ENCODE measurements at regions not wholly inside any gene's neighbourhood (a gene's known extent, or its start where the extent isn't known, plus 50 kb on each side); places are given as distances from the start of the nearest gene placed in this dataset.

DNA sequence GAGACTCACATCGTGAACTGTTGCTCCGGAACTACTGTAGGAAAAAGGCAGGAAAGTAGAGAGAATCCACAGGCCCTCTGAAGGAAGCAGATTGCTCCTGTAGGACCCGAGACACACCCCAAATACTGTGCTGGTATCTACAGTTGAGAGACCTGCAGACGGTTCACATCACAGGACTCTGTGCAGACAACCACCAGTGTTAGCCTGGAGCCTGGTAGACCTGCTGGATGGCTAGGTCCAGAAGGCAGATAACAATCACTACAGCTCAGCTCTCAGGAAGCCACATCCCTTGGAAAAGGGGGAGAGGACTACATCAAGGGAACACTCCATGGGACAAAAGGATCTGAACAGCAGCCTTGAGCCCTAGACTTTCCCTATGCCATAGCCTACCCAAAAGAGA lies 311.8 kb upstream of the PRKCQ start:
- no peaks in the 10 kb centered on the region for H3K4me1 Mint-ChIP-seq (ENCODE audit: low read depth)
- no peak overlapping the region for H3K27ac Mint-ChIP-seq
- no peaks in the 10 kb centered on the region for H3K9me3 Mint-ChIP-seq
- no peak for DNase-seq (ENCODE audit: low spot score)
- H3K36me3 Mint-ChIP-seq (ENCODE audit: low read depth), result no peaks in the 10 kb centered on the region
- intact Hi-C loops (cut with micrococcal nuclease), result no loop called here
- peaks cover 11% of the 10 kb centered on the region for H3K27me3 Mint-ChIP-seq (ENCODE audit: insufficient read depth)
- no peak overlapping the region for H3K4me3 Mint-ChIP-seq

- intact Hi-C loops (cut with micrococcal nuclease), result no loop called here
- Mint-ChIP-seq H3K4me3 (no peak overlapping the region), H3K27me3 (ENCODE audit: insufficient read depth) (peaks cover 8% of the 10 kb centered on the region), H3K27ac (no peak overlapping the region), H3K9me3 (no peaks in the 10 kb centered on the region), H3K4me1 (ENCODE audit: low read depth) (peaks cover 9% of the 10 kb centered on the region), H3K36me3 (ENCODE audit: low read depth) (no peaks in the 10 kb centered on the region)
- no peak for DNase-seq (ENCODE audit: low spot score)
These were observed 309.6 kb upstream of the PRKCQ start for GRCh38 chr10:6889718-6890117.

GRCh38 chr10:6888434-6888833 lies 308.4 kb upstream of the PRKCQ start:
- intact Hi-C loops (cut with micrococcal nuclease), result no loop called here
- Mint-ChIP-seq H3K27ac (no peak overlapping the region), H3K4me3 (no peak overlapping the region), H3K9me3 (no peaks in the 10 kb centered on the region), H3K27me3 (ENCODE audit: insufficient read depth) (peaks cover 8% of the 10 kb centered on the region), H3K36me3 (ENCODE audit: low read depth) (no peaks in the 10 kb centered on the region), H3K4me1 (ENCODE audit: low read depth) (peaks cover 15% of the 10 kb centered on the region)
- no peak for DNase-seq (ENCODE audit: low spot score)

DNA sequence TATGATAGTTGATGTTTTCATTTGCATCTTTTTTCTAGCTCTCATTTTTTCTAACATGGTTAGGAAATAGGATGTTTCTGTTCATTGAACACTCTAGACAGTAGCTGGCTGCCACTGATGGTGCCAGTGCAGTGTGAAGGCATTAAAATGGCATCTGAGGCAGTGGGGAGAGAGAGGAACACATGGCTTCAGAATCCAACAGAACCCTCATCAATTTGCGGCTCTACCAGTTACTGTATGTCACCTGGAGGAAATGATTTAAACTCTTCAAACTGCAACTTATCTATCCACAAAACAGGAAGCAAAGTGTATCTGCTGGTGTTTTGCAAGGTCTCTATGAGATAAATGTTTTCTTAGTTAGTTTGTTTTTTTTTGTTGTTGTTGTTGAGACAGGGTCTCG lies 305.2 kb upstream of the PRKCQ start:
- H3K36me3 Mint-ChIP-seq (ENCODE audit: low read depth), result no peaks in the 10 kb centered on the region
- intact Hi-C loops (cut with micrococcal nuclease), result no loop called here
- no peak overlapping the region for H3K4me3 Mint-ChIP-seq
- no peak overlapping the region for H3K27ac Mint-ChIP-seq
- DNase-seq (ENCODE audit: low spot score), result no peak
- H3K9me3 Mint-ChIP-seq, result no peaks in the 10 kb centered on the region
- peaks cover 15% of the 10 kb centered on the region for H3K4me1 Mint-ChIP-seq (ENCODE audit: low read depth)
- H3K27me3 Mint-ChIP-seq (ENCODE audit: insufficient read depth), result peaks cover 7% of the 10 kb centered on the region

- H3K36me3 Mint-ChIP-seq (ENCODE audit: low read depth), result no peaks in the 10 kb centered on the region
- H3K4me3 Mint-ChIP-seq, result no peak overlapping the region
- H3K27me3 Mint-ChIP-seq (ENCODE audit: insufficient read depth), result peaks cover 15% of the 10 kb centered on the region
- peaks cover 15% of the 10 kb centered on the region for H3K4me1 Mint-ChIP-seq (ENCODE audit: low read depth)
- no peaks in the 10 kb centered on the region for H3K9me3 Mint-ChIP-seq
- no peak overlapping the region for H3K27ac Mint-ChIP-seq
- intact Hi-C loops (cut with micrococcal nuclease), result no loop called here
- DNase-seq (ENCODE audit: low spot score), result no peak
These were observed 301.9 kb upstream of the PRKCQ start for GRCh38 chr10:6881987-6882386.

GRCh38 chr10:6877722-6878392 lies 297.8 kb upstream of the PRKCQ start:
- no peaks in the 10 kb centered on the region for H3K36me3 Mint-ChIP-seq (ENCODE audit: low read depth)
- DNase-seq (ENCODE audit: low spot score), result no peak
- intact Hi-C loops (cut with micrococcal nuclease), result no loop called here
- H3K27me3 Mint-ChIP-seq (ENCODE audit: insufficient read depth), result peaks cover 26% of the 10 kb centered on the region
- H3K27ac Mint-ChIP-seq, result no peak overlapping the region
- no peaks in the 10 kb centered on the region for H3K4me1 Mint-ChIP-seq (ENCODE audit: low read depth)
- H3K4me3 Mint-ChIP-seq, result no peak overlapping the region
- H3K9me3 Mint-ChIP-seq, result no peaks in the 10 kb centered on the region

DNA sequence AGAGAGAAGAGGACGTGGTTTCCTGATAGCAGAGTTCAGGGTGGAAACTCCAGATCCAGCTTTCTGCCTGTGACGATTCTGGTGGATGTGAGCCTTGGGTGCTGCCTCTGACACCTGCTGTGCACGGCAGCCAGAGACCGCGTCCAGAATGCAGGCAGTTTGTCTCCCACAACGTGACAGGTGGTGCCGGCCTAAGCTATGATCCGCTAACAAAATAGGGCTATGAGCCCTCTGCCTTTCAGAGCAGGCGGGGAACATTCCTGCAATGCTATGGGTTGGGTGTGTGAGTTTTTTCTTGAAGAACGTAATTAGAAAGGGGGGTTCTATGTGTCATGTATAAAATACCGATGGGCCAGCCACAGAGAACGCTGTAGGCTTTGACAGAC lies 297.3 kb upstream of the PRKCQ start:
- Mint-ChIP-seq H3K4me1 (ENCODE audit: low read depth) (no peaks in the 10 kb centered on the region), H3K27me3 (ENCODE audit: insufficient read depth) (peaks cover 23% of the 10 kb centered on the region), H3K27ac (no peak overlapping the region), H3K4me3 (no peak overlapping the region), H3K36me3 (ENCODE audit: low read depth) (no peaks in the 10 kb centered on the region), H3K9me3 (no peaks in the 10 kb centered on the region)
- DNase-seq (ENCODE audit: low spot score), result no peak
- intact Hi-C loops (cut with micrococcal nuclease), result no loop called here

GRCh38 chr10:6875269-6875865 lies 295.3 kb upstream of the PRKCQ start:
- DNase-seq (ENCODE audit: low spot score), result no peak
- Mint-ChIP-seq H3K4me1 (ENCODE audit: low read depth) (no peaks in the 10 kb centered on the region), H3K36me3 (ENCODE audit: low read depth) (no peaks in the 10 kb centered on the region), H3K27me3 (ENCODE audit: insufficient read depth) (peaks cover 21% of the 10 kb centered on the region), H3K27ac (no peak overlapping the region), H3K4me3 (no peak overlapping the region), H3K9me3 (no peaks in the 10 kb centered on the region)
- intact Hi-C loops (cut with micrococcal nuclease), result no loop called here

DNA sequence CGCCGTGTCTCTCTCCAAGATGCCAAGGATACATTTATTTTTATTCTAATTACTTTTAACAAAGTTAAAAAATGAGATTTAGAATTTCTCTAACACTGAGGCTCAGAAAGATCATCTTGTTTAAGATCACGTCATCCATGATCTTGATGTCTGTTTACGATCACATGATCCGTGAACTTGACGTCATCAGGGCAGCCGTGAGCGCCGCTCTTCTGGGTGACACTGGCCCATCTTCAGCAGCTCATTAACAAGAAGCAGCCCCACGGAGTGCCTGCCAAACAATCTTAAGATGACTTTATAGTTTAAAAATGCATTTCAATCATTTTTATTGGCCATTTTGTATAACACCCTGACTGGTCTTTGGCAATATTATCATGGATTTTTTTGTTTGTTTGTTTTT lies 291.1 kb upstream of the PRKCQ start:
- H3K4me3 Mint-ChIP-seq, result no peak overlapping the region
- DNase-seq (ENCODE audit: low spot score), result no peak
- H3K36me3 Mint-ChIP-seq (ENCODE audit: low read depth), result no peaks in the 10 kb centered on the region
- H3K27ac Mint-ChIP-seq, result no peak overlapping the region
- H3K27me3 Mint-ChIP-seq (ENCODE audit: insufficient read depth), result peaks cover 20% of the 10 kb centered on the region
- intact Hi-C loops (cut with micrococcal nuclease), result no loop called here
- no peaks in the 10 kb centered on the region for H3K9me3 Mint-ChIP-seq
- no peaks in the 10 kb centered on the region for H3K4me1 Mint-ChIP-seq (ENCODE audit: low read depth)

DNA sequence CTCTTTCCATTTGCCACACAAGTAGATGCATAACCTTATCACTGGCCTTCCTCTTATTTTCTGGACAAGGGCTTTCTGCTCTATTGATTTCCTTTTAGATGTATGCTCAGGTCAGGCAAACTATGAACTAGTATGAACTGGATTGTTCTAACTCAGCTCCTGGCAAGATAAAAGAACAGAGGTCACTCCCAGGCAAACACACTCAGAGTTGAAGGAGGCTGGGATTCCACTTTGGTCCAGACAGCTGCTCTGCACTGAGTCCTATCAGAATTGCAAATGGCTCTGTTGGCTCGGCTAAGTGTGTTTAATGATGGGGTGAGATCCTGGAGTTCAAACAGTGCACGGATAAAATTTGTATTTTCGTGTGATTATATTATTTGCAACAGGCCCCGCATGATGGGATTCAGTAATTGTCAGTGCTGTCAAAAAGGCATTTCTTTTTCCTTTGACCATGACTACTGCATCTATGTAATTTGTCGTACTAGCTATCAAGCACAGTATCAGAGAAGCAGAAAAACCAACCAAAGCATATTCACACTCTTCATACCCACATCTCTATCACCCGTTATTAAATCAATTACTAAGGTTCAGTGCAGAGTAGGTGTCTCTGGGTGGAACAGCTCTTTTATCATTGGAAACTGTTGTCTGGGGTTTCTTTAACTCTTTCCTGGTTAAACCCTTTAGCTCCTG lies 288.1 kb upstream of the PRKCQ start:
- intact Hi-C loops (cut with micrococcal nuclease), result no loop called here
- no peaks in the 10 kb centered on the region for H3K36me3 Mint-ChIP-seq (ENCODE audit: low read depth)
- H3K9me3 Mint-ChIP-seq, result no peaks in the 10 kb centered on the region
- DNase-seq (ENCODE audit: low spot score), result no peak
- H3K4me1 Mint-ChIP-seq (ENCODE audit: low read depth), result no peaks in the 10 kb centered on the region
- H3K4me3 Mint-ChIP-seq, result no peak overlapping the region
- peaks cover 13% of the 10 kb centered on the region for H3K27me3 Mint-ChIP-seq (ENCODE audit: insufficient read depth)
- H3K27ac Mint-ChIP-seq, result no peak overlapping the region

GRCh38 chr10:6866757-6867156 lies 286.7 kb upstream of the PRKCQ start:
- H3K36me3 Mint-ChIP-seq (ENCODE audit: low read depth), result no peaks in the 10 kb centered on the region
- H3K4me1 Mint-ChIP-seq (ENCODE audit: low read depth), result no peaks in the 10 kb centered on the region
- H3K27me3 Mint-ChIP-seq (ENCODE audit: insufficient read depth), result peaks cover 13% of the 10 kb centered on the region
- H3K9me3 Mint-ChIP-seq, result peaks cover 5% of the 10 kb centered on the region
- H3K27ac Mint-ChIP-seq, result no peak overlapping the region
- H3K4me3 Mint-ChIP-seq, result no peak overlapping the region
- intact Hi-C loops (cut with micrococcal nuclease), result no loop called here
- DNase-seq (ENCODE audit: low spot score), result no peak

- peaks cover 10% of the 10 kb centered on the region for H3K27me3 Mint-ChIP-seq (ENCODE audit: insufficient read depth)
- peaks cover 5% of the 10 kb centered on the region for H3K9me3 Mint-ChIP-seq
- H3K4me1 Mint-ChIP-seq (ENCODE audit: low read depth), result no peaks in the 10 kb centered on the region
- intact Hi-C loops (cut with micrococcal nuclease), result no loop called here
- H3K36me3 Mint-ChIP-seq (ENCODE audit: low read depth), result no peaks in the 10 kb centered on the region
- H3K4me3 Mint-ChIP-seq, result no peak overlapping the region
- no peak overlapping the region for H3K27ac Mint-ChIP-seq
- no peak for DNase-seq (ENCODE audit: low spot score)
These were observed 284.1 kb upstream of the PRKCQ start for GRCh38 chr10:6864142-6864541.

- Mint-ChIP-seq H3K36me3 (ENCODE audit: low read depth) (no peaks in the 10 kb centered on the region), H3K4me3 (no peak overlapping the region), H3K27me3 (ENCODE audit: insufficient read depth) (peaks cover 15% of the 10 kb centered on the region), H3K4me1 (ENCODE audit: low read depth) (no peaks in the 10 kb centered on the region), H3K9me3 (peaks cover 5% of the 10 kb centered on the region), H3K27ac (no peak overlapping the region)
- no peak for DNase-seq (ENCODE audit: low spot score)
- intact Hi-C loops (cut with micrococcal nuclease), result no loop called here
These were observed 283.3 kb upstream of the PRKCQ start for GRCh38 chr10:6863381-6863780.

Measured in activated T-helper 1 cell treated with anti-CD3 and anti-CD28 coated beads, Interleukin-12 subunit alpha, Interleukin-12 subunit beta, Interleukin-2, Interleukin-4 antibody, amounts not matched to agents 30 ng/mL and 10 ng/mL and 1 ng/mL, durations not matched to agents 14 hours and 24 hours and 36 hours (primary cell).